Uterus (tissue), 2 donors: ENCODE measurements at regions not wholly inside any gene's neighbourhood (a gene's known extent, or its start where the extent isn't known, plus 50 kb on each side); places are given as distances from the start of the nearest gene placed in this dataset.

ENCODE experiments used
- POLR2A ChIP-seq, 2 donors: fragments of 450-650 bp; IDR thresholded peaks; one replicate each; pipeline ENCODE4 v1.6.1; 2016; ENCODE audit warnings: antibody characterized with exemption in 2 of 2, mild to moderate bottlenecking in 1 of 2, moderate library complexity in 1 of 2
- TF ChIP-seq, protein P1 (sequence below), 4 experiments: fragments of 200-600 bp in 2 of 4; fragments of 450-650 bp in 2 of 4; sonication (generic) in 2 of 4; IDR thresholded peaks; one replicate each; pipeline ENCODE4 v1.5.1; 2016 to 2019; ENCODE audit warnings: antibody characterized with exemption in 4 of 4, mild to moderate bottlenecking in 2 of 4, moderate library complexity in 1 of 4

DNA sequence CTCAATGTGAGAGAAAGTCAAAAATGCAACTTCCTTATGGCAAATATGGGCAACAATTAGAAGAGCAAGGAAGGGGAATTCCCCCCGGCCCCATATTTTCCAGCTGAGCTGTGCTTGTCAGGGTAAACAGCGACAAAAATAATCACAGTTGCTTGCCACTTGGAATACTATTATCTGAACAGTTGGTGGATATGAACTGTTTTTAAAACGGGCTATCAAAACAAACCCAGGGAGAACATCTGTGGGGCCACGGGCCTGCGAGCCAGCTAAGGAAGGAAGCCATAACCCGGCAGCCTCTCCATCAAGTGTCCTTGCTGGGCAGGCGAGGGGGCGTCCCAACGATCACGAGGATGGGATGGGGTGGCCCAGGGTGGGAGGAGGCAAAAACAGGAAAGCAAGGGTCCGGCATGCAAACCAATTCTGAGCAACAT, 228.4 kb downstream of the ARHGAP12 start:
- TF ChIP-seq, protein P1, sequence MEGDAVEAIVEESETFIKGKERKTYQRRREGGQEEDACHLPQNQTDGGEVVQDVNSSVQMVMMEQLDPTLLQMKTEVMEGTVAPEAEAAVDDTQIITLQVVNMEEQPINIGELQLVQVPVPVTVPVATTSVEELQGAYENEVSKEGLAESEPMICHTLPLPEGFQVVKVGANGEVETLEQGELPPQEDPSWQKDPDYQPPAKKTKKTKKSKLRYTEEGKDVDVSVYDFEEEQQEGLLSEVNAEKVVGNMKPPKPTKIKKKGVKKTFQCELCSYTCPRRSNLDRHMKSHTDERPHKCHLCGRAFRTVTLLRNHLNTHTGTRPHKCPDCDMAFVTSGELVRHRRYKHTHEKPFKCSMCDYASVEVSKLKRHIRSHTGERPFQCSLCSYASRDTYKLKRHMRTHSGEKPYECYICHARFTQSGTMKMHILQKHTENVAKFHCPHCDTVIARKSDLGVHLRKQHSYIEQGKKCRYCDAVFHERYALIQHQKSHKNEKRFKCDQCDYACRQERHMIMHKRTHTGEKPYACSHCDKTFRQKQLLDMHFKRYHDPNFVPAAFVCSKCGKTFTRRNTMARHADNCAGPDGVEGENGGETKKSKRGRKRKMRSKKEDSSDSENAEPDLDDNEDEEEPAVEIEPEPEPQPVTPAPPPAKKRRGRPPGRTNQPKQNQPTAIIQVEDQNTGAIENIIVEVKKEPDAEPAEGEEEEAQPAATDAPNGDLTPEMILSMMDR (IDR thresholded peaks at IDR 0.05) = no peak
- no peak for TF ChIP-seq POLR2A (IDR thresholded peaks at IDR 0.05)
